Epithelial cell of proximal tubule (primary cell): ENCODE measurements at regions not wholly inside any gene's neighbourhood (a gene's known extent, or its start where the extent isn't known, plus 50 kb on each side); places are given as distances from the start of the nearest gene placed in this dataset.

Source experiments
- DNase-seq: peaks from one replicate; pipeline ENCODE4 v3.0.0-alpha.2; 2011; ENCODE audit warnings: low read depth
- H3K4me3 ChIP-seq: 2 replicates; pipeline ENCODE4 v1.5.1; 2011; ENCODE audit warnings: low read depth, mild to moderate bottlenecking, low read length
- CTCF ChIP-seq: conservative IDR thresholded peaks from 2 replicates; pipeline ENCODE4 v1.5.1; 2012; ENCODE audit warnings: low read depth, mild to moderate bottlenecking, low read length

- peak; percentile 67 for DNase-seq
- peak overlapping the region; percentile 93 for H3K4me3 ChIP-seq
- TF ChIP-seq CTCF: no peak
These were observed 59.0 kb upstream of the WNT7B start for GRCh38 chr22:46035742-46036557.

GRCh38 chr22:46036558-46037408, 59.8 kb upstream of the WNT7B start:
- H3K4me3 ChIP-seq: peak overlapping the region; percentile 93
- no peak for DNase-seq
- peak; percentile 70 for TF ChIP-seq CTCF

- DNase-seq: no peak
- no peak overlapping the region for H3K4me3 ChIP-seq
- no peak for TF ChIP-seq CTCF
These were observed 61.2 kb upstream of the WNT7B start for GRCh38 chr22:46038174-46038487.

- TF ChIP-seq CTCF: no peak
- H3K4me3 ChIP-seq: no peak overlapping the region
- no peak for DNase-seq
These were observed 61.8 kb upstream of the WNT7B start for GRCh38 chr22:46038516-46039430.

- TF ChIP-seq CTCF: no peak
- no peak overlapping the region for H3K4me3 ChIP-seq
These were observed 62.6 kb upstream of the WNT7B start for GRCh38 chr22:46039535-46039934.

More at GRCh38 chr22:46039535-46039934, 62.6 kb upstream of the WNT7B start:
- no peak for DNase-seq
